NCI-H524 (cell line): ENCODE measurements at regions not wholly inside any gene's neighbourhood (a gene's known extent, or its start where the extent isn't known, plus 50 kb on each side); places are given as distances from the start of the nearest gene placed in this dataset.
"Not testable (repeated sequence)": the region's sequence is repeated elsewhere in the genome, so short reads cannot be mapped to it uniquely, and the experiment has no call there.

Experiments used
- DNase-seq, 2 experiments: peaks; one replicate each; lab custom pipeline; 2025; lab: John Stamatoyannopoulos, UW

GRCh38 chr21:13820286-13820685, 210.7 kb downstream of the POTED start:
- not testable (repeated sequence) for DNase-seq

- DNase-seq, result not testable (repeated sequence)
These were observed 202.6 kb downstream of the POTED start for GRCh38 chr21:13812191-13812590.

GRCh38 chr21:13810559-13810958, 201.0 kb downstream of the POTED start:
- not testable (repeated sequence) for DNase-seq

- not testable (repeated sequence) for DNase-seq
These were observed 196.9 kb downstream of the POTED start for GRCh38 chr21:13806444-13806843.

GRCh38 chr21:13802757-13803156, 193.2 kb downstream of the POTED start:
- DNase-seq, result not testable (repeated sequence)
